H1 (cell line): ENCODE measurements at regions not wholly inside any gene's neighbourhood (a gene's known extent, or its start where the extent isn't known, plus 50 kb on each side); places are given as distances from the start of the nearest gene placed in this dataset.

Experiments
- CTCF ChIA-PET: fragments of 300-600 bp; sonication (Branson Sonifier 250); formaldehyde crosslinking; loops from one replicate; lab custom pipeline; 2021; ENCODE audit not compliant: partially characterized antibody; lab: Charles Lee
- POLR2A ChIA-PET: fragments of 300-600 bp; sonication (Branson Sonifier 250); formaldehyde crosslinking; loops from one replicate; lab custom pipeline; 2021; ENCODE audit warnings: inconsistent platforms; ENCODE audit not compliant: partially characterized antibody; lab: Charles Lee
- DNase-seq, 2 experiments: peaks; one replicate each; pipeline versions ENCODE4 v3.0.0 to v3.0.0-alpha.2; 2010 to 2022; ENCODE audit warnings: low spot score in 2 of 2, low read depth in 1 of 2, mixed read lengths in 1 of 2
- FAIRE-seq: peaks from 2 replicates; lab custom pipeline; 2011; peaks lifted over from hg19 to GRCh38; lab: Jason Lieb, UNC
- H2AFZ ChIP-seq: 2 replicates; pipeline ENCODE4 v1.8.1; 2012; ENCODE audit warnings: low read length, inconsistent platforms
- H2AK5ac ChIP-seq: 2 replicates; pipeline ENCODE4 v1.6.1; 2013; ENCODE audit warnings: low read depth, low read length
- H2BK120ac ChIP-seq: replicated peaks from 2 replicates; pipeline ENCODE3; 2013; ENCODE audit warnings: low read depth, low read length, inconsistent platforms
- H2BK12ac ChIP-seq: 2 replicates; pipeline ENCODE4 v1.6.1; 2013; ENCODE audit warnings: low read depth, low read length
- H2BK15ac ChIP-seq: 2 replicates; pipeline ENCODE4 v1.6.1; 2013; ENCODE audit warnings: low read length
- H2BK20ac ChIP-seq: 2 replicates; pipeline ENCODE4 v1.6.1; 2013; ENCODE audit warnings: low read length
- H2BK5ac ChIP-seq: 2 replicates; pipeline ENCODE4 v1.6.1; 2013; ENCODE audit warnings: low read depth, low read length
- H3K14ac ChIP-seq: 2 replicates; pipeline ENCODE4 v1.6.1; 2013; ENCODE audit warnings: inconsistent platforms; ENCODE audit not compliant: insufficient read length
- H3K18ac ChIP-seq: 2 replicates; pipeline ENCODE4 v1.6.1; 2013; ENCODE audit warnings: low read length; ENCODE audit errors: extremely low read depth
- H3K23ac ChIP-seq: 2 replicates; pipeline ENCODE4 v1.6.1; 2013; ENCODE audit warnings: inconsistent platforms; ENCODE audit not compliant: insufficient read length
- H3K23me2 ChIP-seq: 2 replicates; pipeline ENCODE4 v1.6.1; 2013; ENCODE audit warnings: low read depth, low read length
- H3K27ac ChIP-seq: 2 replicates; pipeline ENCODE4 v1.6.1; 2011; ENCODE audit warnings: low read depth, low read length, inconsistent platforms
- H3K27me3 ChIP-seq, 4 experiments: replicated peaks in 1 of 4; 1 replicate in 1 of 4; 2 replicates in 3 of 4; pipeline versions ENCODE4 v1.6.1 to v1.8.1; 2011 to 2013; ENCODE audit warnings: low read length in 3 of 4, mild to moderate bottlenecking in 3 of 4, inconsistent platforms in 2 of 4, mixed read lengths in 2 of 4, moderate library complexity in 1 of 4; ENCODE audit not compliant: control insufficient read depth in 3 of 4, insufficient read depth in 3 of 4; ENCODE audit errors: extremely low read depth in 1 of 4
- H3K36me3 ChIP-seq, 4 experiments: 2 replicates each; pipeline versions ENCODE4 v1.6.1 to v1.8.1; 2011 to 2013; ENCODE audit warnings: mild to moderate bottlenecking in 4 of 4, low read length in 3 of 4, moderate library complexity in 2 of 4, control low read depth in 1 of 4, inconsistent platforms in 1 of 4; ENCODE audit not compliant: insufficient read depth in 4 of 4, control insufficient read depth in 2 of 4
- H3K4ac ChIP-seq: replicated peaks from 2 replicates; pipeline ENCODE3; 2013; ENCODE audit warnings: low read length, low read depth, mixed read lengths, inconsistent platforms; ENCODE audit not compliant: insufficient read length
- H3K4me1 ChIP-seq, 4 experiments: replicated peaks in 1 of 4; 1 replicate in 1 of 4; 2 replicates in 3 of 4; pipeline versions ENCODE4 v1.6.1 to v1.8.1; 2011 to 2013; ENCODE audit warnings: low read length in 3 of 4, inconsistent platforms in 2 of 4, mixed read lengths in 1 of 4; ENCODE audit not compliant: insufficient read depth in 4 of 4, control insufficient read depth in 3 of 4
- H3K4me2 ChIP-seq, 2 experiments: 2 replicates each; pipeline versions ENCODE4 v1.6.1 to v1.8.1; 2011 to 2013; ENCODE audit warnings: low read depth in 2 of 2, low read length in 2 of 2, control low read depth in 1 of 2, inconsistent platforms in 1 of 2, mild to moderate bottlenecking in 1 of 2; ENCODE audit not compliant: insufficient read depth in 1 of 2
- H3K4me3 ChIP-seq, 4 experiments: fragments of 200-600, 300-600 bp in 1 of 4; sonication (generic), shearing (Covaris generic), sonication (Bioruptor Twin) in 1 of 4; 2 replicates each; pipeline versions ENCODE4 v1.5.1 to v1.8.1; 2011 to 2016; ENCODE audit warnings: low read length in 4 of 4, low read depth in 3 of 4, control low read depth in 2 of 4, inconsistent platforms in 2 of 4, mild to moderate bottlenecking in 2 of 4, mixed read lengths in 1 of 4, moderate library complexity in 1 of 4; ENCODE audit not compliant: insufficient read depth in 2 of 4; ENCODE audit errors: extremely low read depth in 1 of 4
- H3K56ac ChIP-seq: replicated peaks from 2 replicates; pipeline ENCODE3; 2013; ENCODE audit warnings: low read depth, mild to moderate bottlenecking, mixed read lengths, low read length, inconsistent platforms; ENCODE audit not compliant: insufficient read length
- H3K79me1 ChIP-seq: 2 replicates; pipeline ENCODE4 v1.6.1; 2013; ENCODE audit warnings: low read depth, low read length, control low read depth
- H3K79me2 ChIP-seq, 2 experiments: 2 replicates each; pipeline versions ENCODE4 v1.6.1 to v1.8.1; 2012 to 2013; ENCODE audit warnings: low read length in 2 of 2, mild to moderate bottlenecking in 2 of 2, inconsistent platforms in 1 of 2; ENCODE audit not compliant: insufficient read depth in 2 of 2, control insufficient read depth in 1 of 2
- H3K9ac ChIP-seq, 4 experiments: replicated peaks in 1 of 4; 1 replicate in 1 of 4; 2 replicates in 3 of 4; pipeline versions ENCODE4 v1.6.1 to v1.8.1; 2011 to 2013; ENCODE audit warnings: low read depth in 3 of 4, low read length in 3 of 4, control low read depth in 2 of 4, mild to moderate bottlenecking in 2 of 4, moderate library complexity in 2 of 4, inconsistent platforms in 1 of 4; ENCODE audit errors: extremely low read depth in 1 of 4
- H3K9me3 ChIP-seq, 2 experiments: 2 replicates each; pipeline versions ENCODE4 v1.6.1 to v1.8.1; 2012 to 2013; ENCODE audit warnings: mild to moderate bottlenecking in 2 of 2, moderate library complexity in 2 of 2, control low read depth in 1 of 2, inconsistent platforms in 1 of 2, low read depth in 1 of 2, low read length in 1 of 2, mixed read lengths in 1 of 2; ENCODE audit not compliant: insufficient read depth in 2 of 2
- H4K20me1 ChIP-seq, 2 experiments: replicated peaks in 1 of 2; 2 replicates each; pipeline versions ENCODE3 to v1.8.1; 2011 to 2013; ENCODE audit warnings: inconsistent platforms in 2 of 2, low read length in 2 of 2, mild to moderate bottlenecking in 1 of 2; ENCODE audit not compliant: insufficient read depth in 2 of 2, control insufficient read depth in 1 of 2
- H4K5ac ChIP-seq: 2 replicates; pipeline ENCODE4 v1.6.1; 2013; ENCODE audit warnings: low read length, low read depth, mixed read lengths, inconsistent platforms; ENCODE audit not compliant: insufficient read length
- H4K8ac ChIP-seq: 2 replicates; pipeline ENCODE4 v1.8.0; 2013; ENCODE audit warnings: mild to moderate bottlenecking, moderate library complexity, low read length, inconsistent platforms; ENCODE audit not compliant: insufficient read depth; ENCODE audit errors: extremely low read depth
- H4K91ac ChIP-seq: replicated peaks from 2 replicates; pipeline ENCODE3; 2013; ENCODE audit warnings: low read length, mixed read lengths, inconsistent platforms; ENCODE audit not compliant: insufficient read length
- CHD1 ChIP-seq: IDR thresholded peaks from 2 replicates; pipeline ENCODE4 v1.6.1; 2012; ENCODE audit warnings: low read depth, low read length, improper control_type of control experiment
- CTBP2 ChIP-seq: IDR thresholded peaks from 2 replicates; pipeline ENCODE4 v1.7.0; 2011; ENCODE audit warnings: borderline replicate concordance, mild to moderate bottlenecking, moderate library complexity, mixed read lengths, low read length; ENCODE audit not compliant: insufficient read depth, insufficient read length
- EGR1 ChIP-seq: IDR thresholded peaks from 2 replicates; pipeline ENCODE4 v1.6.1; 2011; ENCODE audit warnings: low read depth, low read length, borderline replicate concordance
- EP300 ChIP-seq, 2 experiments: IDR thresholded peaks; 1 replicate in 1 of 2; 2 replicates in 1 of 2; pipeline ENCODE4 v1.6.1; 2011 to 2012; ENCODE audit warnings: low read depth in 2 of 2, low read length in 2 of 2, mild to moderate bottlenecking in 2 of 2, borderline replicate concordance in 1 of 2, inconsistent platforms in 1 of 2, moderate library complexity in 1 of 2
- FOSL1 ChIP-seq: IDR thresholded peaks from 2 replicates; pipeline ENCODE4 v1.6.1; 2011; ENCODE audit warnings: mild to moderate bottlenecking, low read depth, low read length, moderate library complexity; ENCODE audit not compliant: insufficient read depth
- RFX5 ChIP-seq: IDR thresholded peaks from 2 replicates; pipeline ENCODE4 v1.6.1; 2011; ENCODE audit warnings: low read depth, low read length, improper control_type of control experiment, borderline replicate concordance
- SP2 ChIP-seq: IDR thresholded peaks from 2 replicates; pipeline ENCODE4 v1.6.1; 2012; ENCODE audit warnings: mild to moderate bottlenecking, low read length, inconsistent platforms
- SRF ChIP-seq: IDR thresholded peaks from 2 replicates; pipeline ENCODE4 v1.6.1; 2011; ENCODE audit warnings: mild to moderate bottlenecking, low read depth, low read length, moderate library complexity
- TBP ChIP-seq: IDR thresholded peaks from 2 replicates; pipeline ENCODE4 v1.6.1; 2011; ENCODE audit warnings: low read depth, low read length, improper control_type of control experiment
- ZNF274 ChIP-seq: IDR thresholded peaks from 2 replicates; pipeline ENCODE4 v1.7.0; 2012; ENCODE audit warnings: low read length, borderline replicate concordance; ENCODE audit errors: extremely low read depth
- WGBS, 2 experiments: shearing (Covaris generic) in 1 of 2; methylation state at CpG; one replicate each; pipeline versions ENCODE4 v1.1.6 to v1.1.7; 2013 to 2015; ENCODE audit warnings: low lambda C conversion rate in 2 of 2, mixed read lengths in 2 of 2, inconsistent platforms in 1 of 2, low coverage in 1 of 2, missing lambda C conversion rate in 1 of 2; ENCODE audit not compliant: insufficient replicate concordance in 2 of 2, insufficient coverage in 1 of 2, insufficient read length in 1 of 2; ENCODE audit errors: extremely low coverage in 1 of 2, missing lambda C conversion rate in 1 of 2; 5-methylcytosine and 5-hydroxymethylcytosine counted together
- TF ChIP-seq, protein P1 (sequence below), 3 experiments: IDR thresholded peaks; 1 replicate in 2 of 3; 2 replicates in 1 of 3; pipeline versions ENCODE4 v1.5.1 to v1.6.1; 2011; ENCODE audit warnings: low read length in 3 of 3, mild to moderate bottlenecking in 3 of 3, inconsistent platforms in 2 of 3, low read depth in 1 of 3, moderate library complexity in 1 of 3; ENCODE audit not compliant: insufficient read depth in 1 of 3; ENCODE audit errors: control extremely low read depth in 1 of 3
- TF ChIP-seq, protein P2 (sequence below): IDR thresholded peaks from 2 replicates; pipeline ENCODE4 v1.6.1; 2012; ENCODE audit warnings: inconsistent platforms

DNA sequence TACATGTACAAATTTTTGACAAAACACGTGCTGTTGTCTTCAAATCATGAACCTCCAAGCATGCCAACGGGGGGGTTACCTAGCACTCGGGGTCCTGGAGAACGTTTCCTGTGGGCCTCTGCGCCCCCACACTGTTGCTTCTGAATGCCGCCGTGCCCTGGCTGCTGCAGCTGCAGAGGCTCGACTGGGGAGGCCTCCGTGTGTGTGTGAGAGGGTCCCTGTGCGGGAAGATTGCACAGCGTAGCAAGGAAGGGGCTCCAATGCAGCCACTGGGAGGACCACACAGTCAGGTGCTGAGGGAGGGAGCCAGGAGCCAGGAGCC lies 1322.2 kb downstream of the TBC1D22A start:
- Histone ChIP-seq H4K91ac (no peak overlapping the region), H3K4ac (no peak overlapping the region), H3K79me2 (no peaks in the 10 kb centered on the region), H3K27me3 (0 out of 7 replicates have a peak, but pooled peaks cover 0 to 3% (median 1%) of the 10 kb centered on the region in 4 experiments), H3K9ac (no peak overlapping the region), H3K36me3 (no peaks in the 10 kb centered on the region), H4K8ac (peak overlapping the region; percentile 18; the same call in 1 of the 2 replicates), H3K23me2 (peaks cover 3% of the 10 kb centered on the region; the same call in 1 of the 2 replicates), H2BK12ac (no peak overlapping the region; the same call in 1 of the 2 replicates), H3K14ac (no peak overlapping the region), H3K23ac (no peak overlapping the region), H3K79me1 (no peaks in the 10 kb centered on the region; the same call in 1 of the 2 replicates), H2BK5ac (no peak overlapping the region), H2BK120ac (no peak overlapping the region), H2AK5ac (no peak overlapping the region), H3K18ac (no peak overlapping the region), H4K20me1 (no peaks in the 10 kb centered on the region), H3K4me2 (no peak overlapping the region), H2BK15ac (no peak overlapping the region), H4K5ac (no peak overlapping the region), H3K4me3 (no peak overlapping the region), H3K4me1 (peaks cover 0 to 11% (median 2%) of the 10 kb centered on the region in 4 experiments; a peak in 1 of 7 replicates), H3K56ac (no peak overlapping the region), H2BK20ac (no peak overlapping the region), H3K27ac (no peak overlapping the region), H3K9me3 (no peaks in the 10 kb centered on the region), H2AFZ (no peak overlapping the region)
- DNase-seq (no peak), FAIRE-seq (no peak)
- WGBS, 2 experiments = 86% methylated on average over 10 of the region's 11 CpGs; no CpG with 5 or more reads in 1 of the 2 experiments
- ChIA-PET POLR2A (no interaction called here), CTCF (no interaction called here)
- TF ChIP-seq ZNF274 (no peak), SRF (no peak), TBP (no peak), FOSL1 (no peak), EP300 (IDR thresholded peaks at IDR 0.05; ENCODE audit: borderline replicate concordance in 1 of 2, low read depth in 2 of 2, low read length in 2 of 2) (no peak), RFX5 (no peak), CHD1 (no peak), CTBP2 (no peak), EGR1 (no peak), SP2 (no peak)
- TF ChIP-seq, protein P1, sequence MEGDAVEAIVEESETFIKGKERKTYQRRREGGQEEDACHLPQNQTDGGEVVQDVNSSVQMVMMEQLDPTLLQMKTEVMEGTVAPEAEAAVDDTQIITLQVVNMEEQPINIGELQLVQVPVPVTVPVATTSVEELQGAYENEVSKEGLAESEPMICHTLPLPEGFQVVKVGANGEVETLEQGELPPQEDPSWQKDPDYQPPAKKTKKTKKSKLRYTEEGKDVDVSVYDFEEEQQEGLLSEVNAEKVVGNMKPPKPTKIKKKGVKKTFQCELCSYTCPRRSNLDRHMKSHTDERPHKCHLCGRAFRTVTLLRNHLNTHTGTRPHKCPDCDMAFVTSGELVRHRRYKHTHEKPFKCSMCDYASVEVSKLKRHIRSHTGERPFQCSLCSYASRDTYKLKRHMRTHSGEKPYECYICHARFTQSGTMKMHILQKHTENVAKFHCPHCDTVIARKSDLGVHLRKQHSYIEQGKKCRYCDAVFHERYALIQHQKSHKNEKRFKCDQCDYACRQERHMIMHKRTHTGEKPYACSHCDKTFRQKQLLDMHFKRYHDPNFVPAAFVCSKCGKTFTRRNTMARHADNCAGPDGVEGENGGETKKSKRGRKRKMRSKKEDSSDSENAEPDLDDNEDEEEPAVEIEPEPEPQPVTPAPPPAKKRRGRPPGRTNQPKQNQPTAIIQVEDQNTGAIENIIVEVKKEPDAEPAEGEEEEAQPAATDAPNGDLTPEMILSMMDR (IDR thresholded peaks at IDR 0.05; ENCODE audit: control extremely low read depth in 1 of 3, insufficient read depth in 1 of 3, low read depth in 1 of 3, low read length in 3 of 3) = no peak
- TF ChIP-seq, protein P2, sequence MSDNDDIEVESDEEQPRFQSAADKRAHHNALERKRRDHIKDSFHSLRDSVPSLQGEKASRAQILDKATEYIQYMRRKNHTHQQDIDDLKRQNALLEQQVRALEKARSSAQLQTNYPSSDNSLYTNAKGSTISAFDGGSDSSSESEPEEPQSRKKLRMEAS = no peak
